WTC11 (cell line): ENCODE measurements at regions not wholly inside any gene's neighbourhood (a gene's known extent, or its start where the extent isn't known, plus 50 kb on each side); places are given as distances from the start of the nearest gene placed in this dataset.

Experiments
- ATAC-seq: fragments of 200-7000 bp; cut with Tn5 transposase; 2 replicates; pipeline ENCODE4 v1.10.0; 2021; ENCODE audit warnings: mild to moderate bottlenecking, moderate library complexity
- CTCF ChIA-PET: fragments of 300-600 bp; sonication (Branson Sonifier 250); formaldehyde crosslinking; loops from one replicate; lab custom pipeline; 2021; ENCODE audit warnings: antibody characterized with exemption; lab: Charles Lee
- POLR2A ChIA-PET: fragments of 350-600 bp; sonication (Branson Sonifier 250); formaldehyde crosslinking; loops from one replicate; lab custom pipeline; 2021; ENCODE audit warnings: antibody characterized with exemption; lab: Charles Lee
- DNase-seq: peaks from one replicate; pipeline ENCODE4 v3.0.0; 2021; ENCODE audit warnings: low spot score
- H3K27ac Mint-ChIP-seq: 2 replicates; pipeline ENCODE4 v1.8.0; 2021; ENCODE audit warnings: mixed read lengths
- H3K27me3 Mint-ChIP-seq: 2 replicates; pipeline ENCODE4 v1.8.0; 2021; ENCODE audit warnings: low read depth, mild to moderate bottlenecking, moderate library complexity, mixed read lengths
- H3K36me3 Mint-ChIP-seq: 2 replicates; pipeline ENCODE4 v1.8.0; 2021; ENCODE audit warnings: mixed read lengths
- H3K4me1 Mint-ChIP-seq: 2 replicates; pipeline ENCODE4 v1.8.0; 2022; ENCODE audit warnings: mixed read lengths
- H3K4me3 Mint-ChIP-seq: 2 replicates; pipeline ENCODE4 v1.8.0; 2021; ENCODE audit warnings: mild to moderate bottlenecking, moderate library complexity, mixed read lengths
- H3K9me3 Mint-ChIP-seq: 2 replicates; pipeline ENCODE4 v1.8.0; 2021; ENCODE audit warnings: mixed read lengths
- ATF1 ChIP-seq: sonication (generic); formaldehyde crosslinking; IDR thresholded peaks from 2 replicates; pipeline ENCODE4 v1.8.1; 2023; ENCODE audit warnings: mild to moderate bottlenecking, moderate library complexity, missing genetic modification reagents
- CREB1 ChIP-seq: sonication (generic); formaldehyde crosslinking; IDR thresholded peaks from 2 replicates; pipeline ENCODE4 v1.8.0; 2023; ENCODE audit warnings: mild to moderate bottlenecking, missing genetic modification reagents
- EMX1 ChIP-seq: fragments of 250-450 bp; sonication (Bioruptor Pico); IDR thresholded peaks from 2 replicates; pipeline ENCODE4 v1.8.0; 2021; ENCODE audit warnings: mild to moderate bottlenecking
- HMGA2 ChIP-seq: fragments of 250-450 bp; sonication (Bioruptor Pico); IDR thresholded peaks from 2 replicates; pipeline ENCODE4 v1.4.0; 2021; ENCODE audit warnings: mild to moderate bottlenecking, moderate library complexity
- MXD4 ChIP-seq: fragments of 250-450 bp; sonication (Bioruptor Pico); IDR thresholded peaks from 2 replicates; pipeline ENCODE4 v1.8.0; 2021; ENCODE audit warnings: mild to moderate bottlenecking, moderate library complexity, borderline replicate concordance
- NFYB ChIP-seq: sonication (generic); formaldehyde crosslinking; conservative IDR thresholded peaks from 2 replicates; pipeline ENCODE4 v1.8.0; 2022; ENCODE audit warnings: low read depth, missing genetic modification reagents
- RORB ChIP-seq: fragments of 250-450 bp; sonication (Bioruptor Pico); IDR thresholded peaks from 2 replicates; pipeline ENCODE4 v1.9.0; 2021; ENCODE audit warnings: mild to moderate bottlenecking
- SMAD3 ChIP-seq: sonication (generic); formaldehyde crosslinking; IDR thresholded peaks from 2 replicates; pipeline ENCODE4 v1.8.0; 2022; ENCODE audit warnings: missing genetic modification reagents, mild to moderate bottlenecking, borderline replicate concordance
- SMAD4 ChIP-seq: sonication (generic); formaldehyde crosslinking; IDR thresholded peaks from 2 replicates; pipeline ENCODE4 v1.8.0; 2022; ENCODE audit warnings: mild to moderate bottlenecking, missing genetic modification reagents
- TEAD1 ChIP-seq: sonication (generic); formaldehyde crosslinking; IDR thresholded peaks from 2 replicates; pipeline ENCODE4 v1.8.0; 2022; ENCODE audit warnings: mild to moderate bottlenecking, missing genetic modification reagents
- ZBTB21 ChIP-seq: sonication (generic); formaldehyde crosslinking; IDR thresholded peaks from 2 replicates; pipeline ENCODE4 v1.8.1; 2023; ENCODE audit warnings: mild to moderate bottlenecking, missing genetic modification reagents, borderline replicate concordance
- ZNF263 ChIP-seq: sonication (generic); formaldehyde crosslinking; IDR thresholded peaks from 2 replicates; pipeline ENCODE4 v1.8.1; 2022; ENCODE audit warnings: low read depth, mild to moderate bottlenecking, moderate library complexity, missing genetic modification reagents
- TF ChIP-seq, protein P1 (sequence below): sonication (generic); formaldehyde crosslinking; IDR thresholded peaks from 2 replicates; pipeline ENCODE4 v1.8.1; 2023; ENCODE audit warnings: mild to moderate bottlenecking, missing genetic modification reagents
- TF ChIP-seq, protein P2 (sequence below): sonication (generic); formaldehyde crosslinking; IDR thresholded peaks from 2 replicates; pipeline ENCODE4 v1.8.1; 2022; ENCODE audit warnings: mild to moderate bottlenecking, missing genetic modification reagents, moderate library complexity, borderline replicate concordance
- TF ChIP-seq, protein P3 (sequence below): sonication (generic); formaldehyde crosslinking; IDR thresholded peaks from 2 replicates; pipeline ENCODE4 v1.8.0; 2023; ENCODE audit warnings: missing genetic modification reagents
- TF ChIP-seq, protein P4 (sequence below): sonication (generic); formaldehyde crosslinking; IDR thresholded peaks from 2 replicates; pipeline ENCODE4 v1.8.0; 2023; ENCODE audit warnings: missing genetic modification reagents, mild to moderate bottlenecking, borderline replicate concordance
- TF ChIP-seq, protein P5 (sequence below): sonication (generic); formaldehyde crosslinking; conservative IDR thresholded peaks from 2 replicates; pipeline ENCODE4 v1.8.1; 2022; ENCODE audit warnings: mild to moderate bottlenecking, missing genetic modification reagents
- TF ChIP-seq, protein P6 (sequence below): sonication (generic); formaldehyde crosslinking; IDR thresholded peaks from 2 replicates; pipeline ENCODE4 v1.8.1; 2022; ENCODE audit warnings: low read depth, missing genetic modification reagents, borderline replicate concordance
- TF ChIP-seq, protein P7 (sequence below): fragments of 250-450 bp; sonication (Bioruptor Pico); IDR thresholded peaks from 2 replicates; pipeline ENCODE4 v2.1.2; 2022; ENCODE audit warnings: mild to moderate bottlenecking, moderate library complexity

DNA sequence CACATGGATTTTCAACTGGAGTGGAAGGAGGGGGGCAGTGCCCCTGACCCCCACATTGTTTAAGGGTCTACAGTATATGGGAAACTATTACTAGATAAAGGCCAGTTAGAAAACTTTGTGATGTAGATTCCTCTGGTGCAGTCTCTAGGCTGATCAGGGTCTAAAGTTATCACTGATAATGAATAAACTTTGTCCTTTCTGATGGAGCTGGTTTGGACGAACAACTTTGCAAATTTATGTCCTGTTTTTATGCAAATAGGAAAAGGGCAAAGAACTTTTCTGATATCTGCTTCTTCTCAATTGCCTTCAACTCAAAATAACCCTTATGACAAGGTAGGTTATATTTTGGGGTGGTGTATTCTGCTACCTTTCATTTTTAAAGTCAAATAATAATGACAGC, 829.2 kb upstream of the ACVR2A start (continued):
- TF ChIP-seq ZBTB21: no peak
- TF ChIP-seq CREB1 (CRISPR knock-in tag): no peak
- no peak for TF ChIP-seq ATF1
- no peak for TF ChIP-seq NFYB (CRISPR knock-in tag)

DNA sequence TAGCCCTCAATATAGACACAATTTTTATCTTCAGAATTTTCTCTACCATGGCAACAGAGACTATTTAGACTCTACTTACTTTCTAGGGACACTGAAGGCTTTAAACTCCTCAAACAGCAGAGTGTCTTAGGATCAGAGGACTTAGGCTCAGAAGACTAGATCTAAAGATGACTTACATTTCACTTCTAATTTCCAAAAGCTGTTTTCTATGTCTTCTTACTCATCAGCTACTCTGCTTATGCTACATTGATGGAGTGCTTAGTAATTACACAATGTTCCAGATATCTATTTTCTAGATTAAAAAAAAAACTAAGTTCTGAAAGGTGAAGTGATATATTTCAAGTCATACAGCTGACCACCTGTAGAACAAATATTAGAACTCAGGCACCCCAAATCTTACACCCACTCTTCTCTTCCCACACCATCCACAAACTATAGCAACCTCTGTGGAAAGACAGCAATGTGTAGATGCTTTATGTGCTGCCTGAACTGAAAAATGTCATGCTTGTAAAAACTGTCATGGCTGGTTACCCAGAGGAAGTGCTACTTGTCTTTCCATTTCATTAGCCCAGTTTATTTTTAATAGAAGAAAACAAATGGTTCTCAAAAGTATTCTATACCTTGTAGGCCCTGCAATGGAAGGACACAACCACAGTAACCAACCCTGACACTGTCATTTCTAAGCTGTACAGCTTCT, 831.0 kb upstream of the ACVR2A start:
- no peaks in the 10 kb centered on the region for H3K9me3 Mint-ChIP-seq
- no peak for TF ChIP-seq HMGA2 (CRISPR knock-in tag)
- no peak for TF ChIP-seq SMAD3 (CRISPR knock-in tag)
- TF ChIP-seq EMX1 (CRISPR knock-in tag): no peak
- TF ChIP-seq TEAD1 (CRISPR knock-in tag): no peak
- TF ChIP-seq, protein P1, sequence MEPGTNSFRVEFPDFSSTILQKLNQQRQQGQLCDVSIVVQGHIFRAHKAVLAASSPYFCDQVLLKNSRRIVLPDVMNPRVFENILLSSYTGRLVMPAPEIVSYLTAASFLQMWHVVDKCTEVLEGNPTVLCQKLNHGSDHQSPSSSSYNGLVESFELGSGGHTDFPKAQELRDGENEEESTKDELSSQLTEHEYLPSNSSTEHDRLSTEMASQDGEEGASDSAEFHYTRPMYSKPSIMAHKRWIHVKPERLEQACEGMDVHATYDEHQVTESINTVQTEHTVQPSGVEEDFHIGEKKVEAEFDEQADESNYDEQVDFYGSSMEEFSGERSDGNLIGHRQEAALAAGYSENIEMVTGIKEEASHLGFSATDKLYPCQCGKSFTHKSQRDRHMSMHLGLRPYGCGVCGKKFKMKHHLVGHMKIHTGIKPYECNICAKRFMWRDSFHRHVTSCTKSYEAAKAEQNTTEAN (CRISPR knock-in tag): no peak
- TF ChIP-seq, protein P2, sequence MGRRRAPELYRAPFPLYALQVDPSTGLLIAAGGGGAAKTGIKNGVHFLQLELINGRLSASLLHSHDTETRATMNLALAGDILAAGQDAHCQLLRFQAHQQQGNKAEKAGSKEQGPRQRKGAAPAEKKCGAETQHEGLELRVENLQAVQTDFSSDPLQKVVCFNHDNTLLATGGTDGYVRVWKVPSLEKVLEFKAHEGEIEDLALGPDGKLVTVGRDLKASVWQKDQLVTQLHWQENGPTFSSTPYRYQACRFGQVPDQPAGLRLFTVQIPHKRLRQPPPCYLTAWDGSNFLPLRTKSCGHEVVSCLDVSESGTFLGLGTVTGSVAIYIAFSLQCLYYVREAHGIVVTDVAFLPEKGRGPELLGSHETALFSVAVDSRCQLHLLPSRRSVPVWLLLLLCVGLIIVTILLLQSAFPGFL (CRISPR knock-in tag): no peak
- TF ChIP-seq, protein P3, sequence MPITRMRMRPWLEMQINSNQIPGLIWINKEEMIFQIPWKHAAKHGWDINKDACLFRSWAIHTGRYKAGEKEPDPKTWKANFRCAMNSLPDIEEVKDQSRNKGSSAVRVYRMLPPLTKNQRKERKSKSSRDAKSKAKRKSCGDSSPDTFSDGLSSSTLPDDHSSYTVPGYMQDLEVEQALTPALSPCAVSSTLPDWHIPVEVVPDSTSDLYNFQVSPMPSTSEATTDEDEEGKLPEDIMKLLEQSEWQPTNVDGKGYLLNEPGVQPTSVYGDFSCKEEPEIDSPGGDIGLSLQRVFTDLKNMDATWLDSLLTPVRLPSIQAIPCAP (CRISPR knock-in tag): no peak
- no peak for TF ChIP-seq MXD4 (CRISPR knock-in tag)
- no peak for TF ChIP-seq SMAD4 (CRISPR knock-in tag)
- TF ChIP-seq RORB (CRISPR knock-in tag): no peak
- TF ChIP-seq, protein P4, sequence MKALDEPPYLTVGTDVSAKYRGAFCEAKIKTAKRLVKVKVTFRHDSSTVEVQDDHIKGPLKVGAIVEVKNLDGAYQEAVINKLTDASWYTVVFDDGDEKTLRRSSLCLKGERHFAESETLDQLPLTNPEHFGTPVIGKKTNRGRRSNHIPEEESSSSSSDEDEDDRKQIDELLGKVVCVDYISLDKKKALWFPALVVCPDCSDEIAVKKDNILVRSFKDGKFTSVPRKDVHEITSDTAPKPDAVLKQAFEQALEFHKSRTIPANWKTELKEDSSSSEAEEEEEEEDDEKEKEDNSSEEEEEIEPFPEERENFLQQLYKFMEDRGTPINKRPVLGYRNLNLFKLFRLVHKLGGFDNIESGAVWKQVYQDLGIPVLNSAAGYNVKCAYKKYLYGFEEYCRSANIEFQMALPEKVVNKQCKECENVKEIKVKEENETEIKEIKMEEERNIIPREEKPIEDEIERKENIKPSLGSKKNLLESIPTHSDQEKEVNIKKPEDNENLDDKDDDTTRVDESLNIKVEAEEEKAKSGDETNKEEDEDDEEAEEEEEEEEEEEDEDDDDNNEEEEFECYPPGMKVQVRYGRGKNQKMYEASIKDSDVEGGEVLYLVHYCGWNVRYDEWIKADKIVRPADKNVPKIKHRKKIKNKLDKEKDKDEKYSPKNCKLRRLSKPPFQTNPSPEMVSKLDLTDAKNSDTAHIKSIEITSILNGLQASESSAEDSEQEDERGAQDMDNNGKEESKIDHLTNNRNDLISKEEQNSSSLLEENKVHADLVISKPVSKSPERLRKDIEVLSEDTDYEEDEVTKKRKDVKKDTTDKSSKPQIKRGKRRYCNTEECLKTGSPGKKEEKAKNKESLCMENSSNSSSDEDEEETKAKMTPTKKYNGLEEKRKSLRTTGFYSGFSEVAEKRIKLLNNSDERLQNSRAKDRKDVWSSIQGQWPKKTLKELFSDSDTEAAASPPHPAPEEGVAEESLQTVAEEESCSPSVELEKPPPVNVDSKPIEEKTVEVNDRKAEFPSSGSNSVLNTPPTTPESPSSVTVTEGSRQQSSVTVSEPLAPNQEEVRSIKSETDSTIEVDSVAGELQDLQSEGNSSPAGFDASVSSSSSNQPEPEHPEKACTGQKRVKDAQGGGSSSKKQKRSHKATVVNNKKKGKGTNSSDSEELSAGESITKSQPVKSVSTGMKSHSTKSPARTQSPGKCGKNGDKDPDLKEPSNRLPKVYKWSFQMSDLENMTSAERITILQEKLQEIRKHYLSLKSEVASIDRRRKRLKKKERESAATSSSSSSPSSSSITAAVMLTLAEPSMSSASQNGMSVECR (CRISPR knock-in tag): no peak
- TF ChIP-seq ZNF263: no peak
- TF ChIP-seq, all 79 proteins: peak for 0
- ChIA-PET POLR2A (no interaction called here), CTCF (no interaction called here)
- no peaks in the 10 kb centered on the region for H3K27me3 Mint-ChIP-seq
- no peak overlapping the region for H3K4me3 Mint-ChIP-seq
- ATAC-seq (no peak), DNase-seq (no peak)
- no peak overlapping the region for H3K27ac Mint-ChIP-seq
- peaks cover 14% of the 10 kb centered on the region for H3K4me1 Mint-ChIP-seq
- H3K36me3 Mint-ChIP-seq: no peaks in the 10 kb centered on the region

DNA sequence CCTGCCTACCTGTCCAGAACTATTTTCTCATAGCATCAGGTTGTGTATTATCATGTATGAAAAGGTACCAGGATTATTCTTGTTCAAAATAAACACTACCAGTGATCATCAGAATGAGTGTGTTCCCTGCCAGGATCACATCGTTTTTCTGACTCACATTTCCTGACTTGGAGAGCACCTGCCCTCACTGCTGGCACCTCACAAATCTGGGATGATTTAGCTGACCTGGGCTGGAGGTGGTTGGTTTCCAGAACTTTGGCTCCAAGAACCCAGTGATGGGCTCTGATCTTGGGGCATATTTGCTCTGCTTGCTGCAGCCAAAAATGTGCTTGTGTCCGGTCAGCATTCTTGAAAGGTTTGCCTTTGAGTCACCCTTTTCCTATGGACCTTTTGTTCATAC, 836.3 kb upstream of the ACVR2A start:
- ATAC-seq (no peak), DNase-seq (no peak)
- no peak overlapping the region for H3K27ac Mint-ChIP-seq
- H3K9me3 Mint-ChIP-seq: no peaks in the 10 kb centered on the region
- ChIA-PET CTCF (no interaction called here), POLR2A (no interaction called here)
- no peaks in the 10 kb centered on the region for H3K4me1 Mint-ChIP-seq
- H3K36me3 Mint-ChIP-seq: no peaks in the 10 kb centered on the region
- H3K27me3 Mint-ChIP-seq: no peaks in the 10 kb centered on the region
- H3K4me3 Mint-ChIP-seq: no peak overlapping the region
- TF ChIP-seq, protein P5, sequence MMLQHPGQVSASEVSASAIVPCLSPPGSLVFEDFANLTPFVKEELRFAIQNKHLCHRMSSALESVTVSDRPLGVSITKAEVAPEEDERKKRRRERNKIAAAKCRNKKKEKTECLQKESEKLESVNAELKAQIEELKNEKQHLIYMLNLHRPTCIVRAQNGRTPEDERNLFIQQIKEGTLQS: no peak
- TF ChIP-seq, protein P6, sequence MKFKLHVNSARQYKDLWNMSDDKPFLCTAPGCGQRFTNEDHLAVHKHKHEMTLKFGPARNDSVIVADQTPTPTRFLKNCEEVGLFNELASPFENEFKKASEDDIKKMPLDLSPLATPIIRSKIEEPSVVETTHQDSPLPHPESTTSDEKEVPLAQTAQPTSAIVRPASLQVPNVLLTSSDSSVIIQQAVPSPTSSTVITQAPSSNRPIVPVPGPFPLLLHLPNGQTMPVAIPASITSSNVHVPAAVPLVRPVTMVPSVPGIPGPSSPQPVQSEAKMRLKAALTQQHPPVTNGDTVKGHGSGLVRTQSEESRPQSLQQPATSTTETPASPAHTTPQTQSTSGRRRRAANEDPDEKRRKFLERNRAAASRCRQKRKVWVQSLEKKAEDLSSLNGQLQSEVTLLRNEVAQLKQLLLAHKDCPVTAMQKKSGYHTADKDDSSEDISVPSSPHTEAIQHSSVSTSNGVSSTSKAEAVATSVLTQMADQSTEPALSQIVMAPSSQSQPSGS (CRISPR knock-in tag): no peak
- TF ChIP-seq SMAD4 (CRISPR knock-in tag): no peak
- TF ChIP-seq, protein P7, sequence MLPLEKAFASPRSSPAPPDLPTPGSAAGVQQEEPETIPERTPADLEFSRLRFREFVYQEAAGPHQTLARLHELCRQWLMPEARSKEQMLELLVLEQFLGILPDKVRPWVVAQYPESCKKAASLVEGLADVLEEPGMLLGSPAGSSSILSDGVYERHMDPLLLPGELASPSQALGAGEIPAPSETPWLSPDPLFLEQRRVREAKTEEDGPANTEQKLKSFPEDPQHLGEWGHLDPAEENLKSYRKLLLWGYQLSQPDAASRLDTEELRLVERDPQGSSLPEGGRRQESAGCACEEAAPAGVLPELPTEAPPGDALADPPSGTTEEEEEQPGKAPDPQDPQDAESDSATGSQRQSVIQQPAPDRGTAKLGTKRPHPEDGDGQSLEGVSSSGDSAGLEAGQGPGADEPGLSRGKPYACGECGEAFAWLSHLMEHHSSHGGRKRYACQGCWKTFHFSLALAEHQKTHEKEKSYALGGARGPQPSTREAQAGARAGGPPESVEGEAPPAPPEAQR (CRISPR knock-in tag): no peak
